B cell (primary cell): ENCODE measurements at regions not wholly inside any gene's neighbourhood (a gene's known extent, or its start where the extent isn't known, plus 50 kb on each side); places are given as distances from the start of the nearest gene placed in this dataset.

ENCODE experiments used
- CTCF ChIP-seq: fragments of 200-600 bp; IDR thresholded peaks from one replicate; pipeline ENCODE4 v1.8.0; 2022; ENCODE audit warnings: antibody characterized with exemption, mild to moderate bottlenecking
- EZH2 ChIP-seq: IDR thresholded peaks from 2 replicates; pipeline ENCODE4 v1.6.1; 2012; ENCODE audit warnings: borderline replicate concordance, low read depth, mild to moderate bottlenecking, moderate library complexity, low read length; ENCODE audit not compliant: insufficient read depth, poor library complexity, severe bottlenecking

GRCh38 chr1:168939110-168939946 lies 167.2 kb upstream of the ATP1B1 start:
- TF ChIP-seq CTCF = no peak
- TF ChIP-seq EZH2 = no peak
